H9 (cell line): ENCODE measurements at regions not wholly inside any gene's neighbourhood (a gene's known extent, or its start where the extent isn't known, plus 50 kb on each side); places are given as distances from the start of the nearest gene placed in this dataset.

Experiments
- DNase-seq: peaks from one replicate; pipeline ENCODE4 v3.0.0-alpha.2; 2017
- H2AFZ ChIP-seq: one replicate; pipeline ENCODE4 v1.6.1; 2013; ENCODE audit warnings: mild to moderate bottlenecking, low read length, control low read depth, moderate library complexity
- H2AK5ac ChIP-seq: 2 replicates; pipeline ENCODE4 v1.6.1; 2013; ENCODE audit warnings: low read length, control low read depth, mixed read lengths; ENCODE audit not compliant: insufficient read length
- H2BK120ac ChIP-seq: one replicate; pipeline ENCODE4 v1.6.1; 2013; ENCODE audit warnings: low read depth, mild to moderate bottlenecking, low read length, control low read depth, inconsistent platforms; ENCODE audit not compliant: poor library complexity, severe bottlenecking
- H2BK12ac ChIP-seq: 2 replicates; pipeline ENCODE4 v1.6.1; 2013; ENCODE audit warnings: low read length, control low read depth, mixed read lengths, low read depth; ENCODE audit not compliant: insufficient read length
- H2BK15ac ChIP-seq: 2 replicates; pipeline ENCODE4 v1.6.1; 2013; ENCODE audit warnings: low read depth, low read length, control low read depth
- H2BK20ac ChIP-seq: one replicate; pipeline ENCODE4 v1.6.1; 2013; ENCODE audit warnings: low read depth, mild to moderate bottlenecking, low read length, control low read depth, inconsistent platforms; ENCODE audit not compliant: poor library complexity, severe bottlenecking
- H2BK5ac ChIP-seq: 2 replicates; pipeline ENCODE4 v1.6.1; 2013; ENCODE audit warnings: low read length, control low read depth, mixed read lengths; ENCODE audit not compliant: insufficient read length
- H3K14ac ChIP-seq: 2 replicates; pipeline ENCODE4 v1.6.1; 2013; ENCODE audit warnings: low read length, control low read depth; ENCODE audit not compliant: insufficient read depth
- H3K18ac ChIP-seq: 2 replicates; pipeline ENCODE4 v1.6.1; 2013; ENCODE audit warnings: low read depth, mild to moderate bottlenecking, mixed read lengths, low read length, control low read depth; ENCODE audit not compliant: insufficient read length
- H3K23ac ChIP-seq: 2 replicates; pipeline ENCODE4 v1.6.1; 2013; ENCODE audit warnings: low read length, control low read depth, mixed read lengths, low read depth; ENCODE audit not compliant: insufficient read length
- H3K23me2 ChIP-seq: 2 replicates; pipeline ENCODE4 v1.6.1; 2013; ENCODE audit warnings: low read depth, mild to moderate bottlenecking, mixed read lengths, low read length, control low read depth; ENCODE audit not compliant: insufficient read length, poor library complexity, severe bottlenecking
- H3K27ac ChIP-seq: 2 replicates; pipeline ENCODE4 v1.5.1; 2013; ENCODE audit warnings: low read length, control low read depth, mixed read lengths, low read depth; ENCODE audit not compliant: insufficient read length
- H3K27me3 ChIP-seq: 2 replicates; pipeline ENCODE4 v1.6.1; 2013; ENCODE audit warnings: low read length, control low read depth, inconsistent platforms; ENCODE audit not compliant: insufficient read depth
- H3K4ac ChIP-seq: 2 replicates; pipeline ENCODE4 v1.6.1; 2013; ENCODE audit warnings: low read depth, mild to moderate bottlenecking, control low read depth, inconsistent platforms, low read length, moderate library complexity
- H3K4me1 ChIP-seq: 2 replicates; pipeline ENCODE4 v1.6.1; 2013; ENCODE audit warnings: low read length, control low read depth, inconsistent platforms; ENCODE audit not compliant: insufficient read depth
- H3K4me2 ChIP-seq: 2 replicates; pipeline ENCODE4 v1.6.1; 2013; ENCODE audit warnings: low read length, control low read depth, mixed read lengths; ENCODE audit not compliant: insufficient read length, insufficient read depth
- H3K56ac ChIP-seq: 2 replicates; pipeline ENCODE4 v1.6.1; 2013; ENCODE audit warnings: low read depth, mild to moderate bottlenecking, mixed read lengths, low read length, control low read depth; ENCODE audit not compliant: insufficient read length
- H3K79me1 ChIP-seq: 2 replicates; pipeline ENCODE4 v1.6.1; 2013; ENCODE audit warnings: low read depth, mild to moderate bottlenecking, moderate library complexity, low read length, control low read depth, inconsistent platforms; ENCODE audit not compliant: insufficient read depth, poor library complexity, severe bottlenecking
- H3K79me2 ChIP-seq: 2 replicates; pipeline ENCODE4 v1.6.1; 2013; ENCODE audit warnings: low read length, control low read depth, inconsistent platforms; ENCODE audit not compliant: insufficient read depth
- H3K9ac ChIP-seq: 2 replicates; pipeline ENCODE4 v1.6.1; 2013; ENCODE audit warnings: low read length, control low read depth, mixed read lengths; ENCODE audit not compliant: insufficient read length; ENCODE audit errors: extremely low read depth
- H3K9me3 ChIP-seq: one replicate; pipeline ENCODE4 v1.6.1; 2013; ENCODE audit warnings: low read depth, low read length, inconsistent platforms; ENCODE audit not compliant: control insufficient read depth
- H3T11ph ChIP-seq: one replicate; pipeline ENCODE4 v1.6.1; 2013; ENCODE audit warnings: mild to moderate bottlenecking, low read length, control low read depth, inconsistent platforms
- H4K20me1 ChIP-seq: one replicate; pipeline ENCODE4 v1.6.1; 2013; ENCODE audit not compliant: control insufficient read depth, insufficient read length, insufficient read depth
- H4K5ac ChIP-seq: 2 replicates; pipeline ENCODE4 v1.6.1; 2013; ENCODE audit warnings: low read depth, mild to moderate bottlenecking, mixed read lengths, low read length, control low read depth; ENCODE audit not compliant: insufficient read length
- H4K8ac ChIP-seq: replicated peaks from 2 replicates; pipeline ENCODE4 v1.6.1; 2013; ENCODE audit warnings: low read length, control low read depth, mixed read lengths, low read depth; ENCODE audit not compliant: insufficient read length
- H4K91ac ChIP-seq: 2 replicates; pipeline ENCODE4 v1.6.1; 2013; ENCODE audit warnings: low read depth, mild to moderate bottlenecking, moderate library complexity, mixed read lengths, low read length, control low read depth; ENCODE audit not compliant: insufficient read length
- H3K27ac Mint-ChIP-seq, 3 experiments: 2 replicates in 2 of 3; 3 replicates in 1 of 3; pipeline ENCODE4 v1.8.0; 2020 to 2021; ENCODE audit warnings: mixed read lengths in 3 of 3, mild to moderate bottlenecking in 1 of 3, moderate library complexity in 1 of 3
- H3K27me3 Mint-ChIP-seq: 2 replicates; pipeline ENCODE4 v1.8.0; 2021; ENCODE audit warnings: low read depth, mild to moderate bottlenecking, moderate library complexity, mixed read lengths
- H3K36me3 Mint-ChIP-seq, 3 experiments: 2 replicates in 2 of 3; 3 replicates in 1 of 3; pipeline ENCODE4 v1.8.0; 2020 to 2021; ENCODE audit warnings: low read depth in 3 of 3, mixed read lengths in 3 of 3; ENCODE audit not compliant: insufficient read depth in 1 of 3
- H3K4me1 Mint-ChIP-seq, 2 experiments: 2 replicates each; pipeline ENCODE4 v1.8.0; 2020; ENCODE audit warnings: mixed read lengths in 2 of 2
- H3K4me3 Mint-ChIP-seq, 2 experiments: 2 replicates in 1 of 2; 3 replicates in 1 of 2; pipeline ENCODE4 v1.8.0; 2020 to 2021; ENCODE audit warnings: mild to moderate bottlenecking in 2 of 2, mixed read lengths in 2 of 2, moderate library complexity in 1 of 2
- H3K9me3 Mint-ChIP-seq, 2 experiments: 2 replicates in 1 of 2; 3 replicates in 1 of 2; pipeline ENCODE4 v1.8.0; 2020; ENCODE audit warnings: mild to moderate bottlenecking in 2 of 2, mixed read lengths in 2 of 2, moderate library complexity in 1 of 2
- CTCF ChIP-seq: fragments of 200-600 bp; sonication (generic); conservative IDR thresholded peaks from 3 replicates; pipeline ENCODE4 v1.8.0; 2021; ENCODE audit warnings: antibody characterized with exemption, mild to moderate bottlenecking
- WGBS: extraction: QIAGEN DNeasy Blood & Tissue Kit; methylation state at CpG from one replicate; pipeline ENCODE4 v1.1.7; 2013; ENCODE audit warnings: missing lambda C conversion rate, low lambda C conversion rate, mixed read lengths; ENCODE audit not compliant: insufficient read length; ENCODE audit errors: extremely low coverage; 5-methylcytosine and 5-hydroxymethylcytosine counted together

DNA sequence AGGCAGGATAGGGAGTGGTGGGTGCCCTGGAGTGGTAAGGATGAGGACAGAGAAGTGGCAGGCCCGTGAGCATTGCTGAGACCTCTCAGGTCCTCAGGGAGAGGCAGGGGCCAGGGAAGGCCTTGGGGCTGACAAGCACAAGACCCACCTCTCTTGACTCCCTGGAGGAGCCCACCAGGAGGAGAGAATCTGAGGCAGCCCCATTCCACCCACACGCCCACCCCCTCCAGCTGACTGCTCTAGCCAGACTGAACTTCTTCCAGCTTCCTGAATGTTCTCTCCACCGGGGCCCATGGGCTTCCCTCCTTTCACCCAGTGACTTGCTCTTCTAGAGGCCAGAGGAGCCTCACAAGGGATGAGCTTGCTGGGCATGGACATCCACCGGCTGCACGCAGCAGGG is 1403.0 kb downstream of the BRD1 start:
- Histone ChIP-seq H3T11ph (no peak overlapping the region), H3K4me1 (peaks cover 2% of the 10 kb centered on the region; the same call in 1 of the 2 replicates), H3K27me3 (no peaks in the 10 kb centered on the region), H3K14ac (no peak overlapping the region), H3K79me2 (no peaks in the 10 kb centered on the region), H3K18ac (no peak overlapping the region), H2BK5ac (no peak overlapping the region), H2AK5ac (no peak overlapping the region), H3K4ac (no peak overlapping the region; the same call in 1 of the 2 replicates), H2BK120ac (no peak overlapping the region), H4K5ac (no peak overlapping the region), H3K56ac (no peak overlapping the region), H3K79me1 (no peaks in the 10 kb centered on the region), H3K9me3 (no peaks in the 10 kb centered on the region), H2BK20ac (no peak overlapping the region), H2BK15ac (no peak overlapping the region), H3K9ac (no peak overlapping the region), H3K4me2 (no peak overlapping the region), H3K27ac (no peak overlapping the region), H2BK12ac (no peak overlapping the region), H3K23ac (no peak overlapping the region), H2AFZ (no peak overlapping the region), H4K8ac (no peak overlapping the region), H3K23me2 (no peaks in the 10 kb centered on the region), H4K20me1 (no peaks in the 10 kb centered on the region), H4K91ac (no peak overlapping the region)
- Mint-ChIP-seq H3K27ac (no peak overlapping the region; a peak in 1 of 7 replicates), H3K27me3 (peaks cover 8% of the 10 kb centered on the region), H3K9me3 (no peaks in the 10 kb centered on the region; a peak in 1 of 5 replicates), H3K4me1 (peaks cover 14 to 15% of the 10 kb centered on the region in 2 experiments), H3K4me3 (no peak overlapping the region), H3K36me3 (no peaks in the 10 kb centered on the region; a peak in 1 of 7 replicates)
- no peak for DNase-seq
- TF ChIP-seq CTCF = no peak
- no CpG with 5 or more reads among the region's 5 CpGs for WGBS
